NCI-H460 (cell line): ENCODE measurements at regions not wholly inside any gene's neighbourhood (a gene's known extent, or its start where the extent isn't known, plus 50 kb on each side); places are given as distances from the start of the nearest gene placed in this dataset.
"Not testable (repeated sequence)": the region's sequence is repeated elsewhere in the genome, so short reads cannot be mapped to it uniquely, and the experiment has no call there.

Source experiments
- DNase-seq: peaks from one replicate; pipeline ENCODE4 v3.0.0-alpha.2; 2016; ENCODE audit warnings: low read depth; ENCODE audit errors: extremely low read depth

DNA sequence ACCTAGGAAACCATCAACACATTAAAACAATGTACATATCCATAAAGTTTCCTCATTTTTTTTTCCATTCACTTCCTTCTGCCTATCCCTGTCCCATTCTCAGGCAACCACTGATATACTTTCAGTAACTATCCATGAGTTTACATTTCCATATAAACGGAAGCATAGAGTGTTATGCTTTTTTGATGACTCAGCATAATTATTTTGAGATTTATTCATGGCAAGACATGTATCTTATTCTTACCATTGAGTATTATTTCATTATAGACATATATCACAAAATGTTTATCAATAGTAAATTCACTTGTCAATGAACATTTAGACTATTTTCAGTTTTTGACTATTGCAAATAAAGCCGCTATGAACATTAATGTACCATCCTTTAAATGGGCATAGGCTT lies 1786.8 kb upstream of the ACO1 start:
- DNase-seq = no peak

- DNase-seq = no peak
Observed at GRCh38 chr9:30605936-30606335, 1778.5 kb upstream of the ACO1 start.

DNA sequence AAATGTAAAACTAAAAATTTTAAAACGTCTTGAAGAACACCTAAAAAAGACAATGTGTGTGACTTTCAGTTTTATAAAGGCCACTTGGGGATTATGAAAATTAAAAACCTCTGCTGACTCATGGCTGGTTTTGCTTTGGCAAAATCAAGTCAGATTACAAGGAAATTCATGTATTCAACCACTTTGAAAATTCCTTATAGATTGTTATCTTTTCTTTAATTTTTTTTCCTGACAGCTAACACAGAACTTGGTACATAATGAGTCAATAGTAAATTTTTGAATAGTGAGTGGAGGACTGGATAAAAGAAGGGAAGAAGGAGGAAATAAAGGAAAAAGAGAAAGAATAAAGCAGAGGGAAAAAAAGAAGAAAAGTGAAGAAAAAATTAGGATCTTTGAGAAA lies 1774.7 kb upstream of the ACO1 start:
- no peak for DNase-seq

GRCh38 chr9:30616782-30617181 lies 1767.7 kb upstream of the ACO1 start:
- not testable (repeated sequence) for DNase-seq

- no peak for DNase-seq
Observed at GRCh38 chr9:30622561-30622960, 1761.9 kb upstream of the ACO1 start.

- no peak for DNase-seq
Observed at GRCh38 chr9:30628915-30629567, 1755.4 kb upstream of the ACO1 start.

DNA sequence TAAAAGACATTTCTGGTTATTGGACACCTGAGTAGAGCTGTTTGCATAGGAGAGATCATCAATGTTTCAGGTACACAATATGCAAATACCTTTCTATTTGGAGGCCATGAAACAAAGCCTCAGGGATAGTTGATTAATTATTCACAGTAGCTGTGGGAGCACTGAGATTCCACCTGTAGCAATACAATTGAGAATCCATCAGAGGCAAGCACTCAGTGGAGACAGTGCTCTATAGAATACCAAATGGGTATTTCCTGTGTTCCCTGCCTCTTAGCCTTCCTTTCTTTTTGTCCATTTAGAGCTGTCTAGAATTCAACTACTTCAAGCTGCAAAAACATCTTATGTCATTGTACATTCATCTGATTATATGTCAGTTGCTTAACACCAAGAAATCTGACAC lies 1754.0 kb upstream of the ACO1 start:
- DNase-seq = no peak

DNA sequence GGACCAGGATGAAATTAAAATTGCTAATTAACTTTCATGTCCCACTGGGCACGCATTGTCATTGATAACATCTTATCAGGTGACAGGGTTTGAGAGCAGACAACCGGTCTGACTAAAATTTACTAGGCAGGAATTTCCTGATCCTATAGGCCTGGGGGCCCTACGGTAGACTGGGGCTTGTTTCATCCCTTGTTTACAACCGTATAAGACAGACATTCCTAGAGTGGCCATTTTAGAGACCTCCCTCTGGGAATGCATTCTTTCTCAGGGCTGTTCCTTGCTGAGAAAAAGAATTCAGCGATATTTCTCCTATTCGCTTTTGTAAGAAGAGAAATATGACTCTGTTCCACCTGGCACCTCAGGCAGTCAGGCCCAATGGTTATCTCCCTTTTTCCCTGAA lies 1737.8 kb upstream of the ACO1 start:
- DNase-seq = not testable (repeated sequence)

DNA sequence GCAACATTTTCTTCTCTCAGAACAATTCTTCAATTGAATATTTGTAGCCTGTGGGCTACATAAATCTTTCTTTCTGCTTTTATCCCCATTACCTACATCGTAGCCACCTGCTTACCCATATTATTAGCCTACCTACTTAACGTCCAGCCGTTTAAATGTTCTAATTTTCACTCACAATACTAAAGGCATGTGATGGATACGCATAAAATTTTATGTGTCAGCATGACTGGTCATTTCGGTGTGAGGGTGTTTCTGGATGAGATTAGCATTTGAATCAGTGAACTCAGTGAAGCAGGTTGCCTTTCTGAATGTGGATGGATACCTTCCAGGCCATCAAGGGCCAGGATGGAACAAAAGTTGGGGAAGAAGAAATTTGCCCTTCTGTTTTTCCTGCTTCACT lies 1722.5 kb upstream of the ACO1 start:
- DNase-seq = no peak

- DNase-seq = no peak
Observed at GRCh38 chr9:30670805-30671562, 1713.5 kb upstream of the ACO1 start.

DNA sequence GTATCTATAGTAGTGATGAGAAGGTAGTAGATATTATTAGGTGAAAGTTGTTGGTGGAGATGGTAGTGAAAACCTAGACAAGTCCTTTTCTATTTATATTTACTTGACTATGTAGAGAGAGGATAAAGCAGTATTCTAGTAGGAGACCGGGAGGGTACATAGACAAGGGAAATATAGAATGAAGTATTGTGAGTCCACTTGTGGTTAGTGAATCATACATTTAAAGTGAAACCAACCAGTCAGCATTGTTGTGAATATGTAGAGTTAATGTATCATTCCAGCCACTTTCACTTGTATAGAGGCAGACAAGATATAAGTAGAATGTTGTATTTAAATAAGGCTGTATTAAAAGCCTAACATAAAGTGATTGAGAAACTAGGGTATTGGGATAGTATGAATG lies 1711.3 kb upstream of the ACO1 start:
- DNase-seq = no peak

GRCh38 chr9:30676651-30677050 lies 1707.8 kb upstream of the ACO1 start:
- no peak for DNase-seq

DNA sequence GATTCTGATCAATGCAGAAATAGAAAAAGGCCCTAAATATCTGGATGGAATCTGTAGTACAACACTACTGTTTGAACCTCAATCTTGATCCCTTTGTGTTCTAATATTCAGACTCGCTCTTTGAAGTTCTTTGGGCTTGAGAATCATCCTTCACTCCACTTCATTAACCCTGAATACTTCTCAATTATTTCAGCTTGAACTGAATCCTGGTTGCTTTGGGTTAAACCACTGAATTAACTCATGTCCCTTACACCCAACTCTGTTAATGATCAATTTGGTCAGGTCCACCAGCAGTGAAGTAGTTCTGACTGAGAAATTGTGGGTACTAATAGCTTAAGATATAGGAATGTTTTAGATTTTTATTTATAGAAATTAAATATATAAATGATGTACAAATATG lies 1707.2 kb upstream of the ACO1 start:
- DNase-seq = no peak

DNA sequence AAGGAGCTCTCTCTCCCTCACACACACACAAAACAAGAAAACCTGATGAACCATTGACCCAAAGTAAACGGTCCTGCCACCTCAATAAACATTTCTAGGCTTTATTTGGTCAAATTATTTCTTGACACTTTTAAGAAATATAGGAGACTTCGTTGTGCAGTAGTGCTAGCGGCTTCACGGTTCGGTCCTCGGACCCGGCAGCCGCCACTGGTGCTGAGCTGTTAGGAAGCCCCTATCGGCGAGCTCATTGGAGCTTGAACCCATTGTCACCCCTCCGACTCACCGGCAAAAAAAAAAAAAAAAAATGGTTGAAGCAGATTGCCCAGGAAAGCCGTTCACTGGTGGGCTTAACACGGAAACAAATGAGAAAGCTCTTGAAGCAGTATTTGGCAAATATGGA lies 1695.6 kb upstream of the ACO1 start:
- no peak for DNase-seq

DNA sequence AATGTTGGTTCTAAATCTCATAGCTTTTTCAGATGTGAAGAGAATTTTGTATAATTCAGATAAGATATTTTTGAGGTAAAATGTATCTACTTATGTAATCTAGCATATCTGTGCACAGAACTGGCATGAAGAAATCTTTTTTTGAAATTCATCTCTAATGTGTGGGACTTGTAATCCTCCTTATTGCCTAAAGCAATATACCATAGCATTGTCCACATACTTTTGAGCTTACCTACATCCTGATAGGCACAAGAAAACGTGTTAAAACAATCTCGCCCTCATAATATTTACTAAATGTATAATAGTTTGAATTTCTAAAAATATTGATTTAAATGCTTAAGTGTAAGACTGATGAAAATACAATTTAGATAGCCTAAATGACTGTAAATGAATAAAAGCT lies 1686.5 kb upstream of the ACO1 start:
- no peak for DNase-seq

- DNase-seq = no peak
Observed at GRCh38 chr9:30711591-30711990, 1672.9 kb upstream of the ACO1 start.

DNA sequence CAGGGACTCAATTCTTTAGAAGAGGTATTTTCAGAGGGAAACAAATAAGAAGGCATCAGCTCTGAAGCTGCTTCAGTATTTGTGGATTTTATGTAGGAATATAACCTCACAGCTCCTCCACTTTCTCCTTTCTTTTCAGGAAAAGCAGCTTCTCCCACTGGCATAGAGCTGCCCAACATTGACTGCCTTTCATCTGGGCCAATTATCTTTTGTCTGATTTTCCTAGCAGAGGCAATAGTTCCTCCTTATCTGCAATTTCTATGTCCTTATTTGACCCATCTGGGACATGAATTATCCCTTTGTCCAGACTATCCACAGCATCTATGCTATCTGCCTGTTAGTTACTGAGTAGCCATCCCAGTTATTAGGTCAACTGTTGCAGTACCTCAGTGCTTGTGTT lies 1671.2 kb upstream of the ACO1 start:
- no peak for DNase-seq

- no peak for DNase-seq
Observed at GRCh38 chr9:30714389-30714788, 1670.1 kb upstream of the ACO1 start.

- DNase-seq = no peak
Observed at GRCh38 chr9:30718483-30718882, 1666.0 kb upstream of the ACO1 start.

DNA sequence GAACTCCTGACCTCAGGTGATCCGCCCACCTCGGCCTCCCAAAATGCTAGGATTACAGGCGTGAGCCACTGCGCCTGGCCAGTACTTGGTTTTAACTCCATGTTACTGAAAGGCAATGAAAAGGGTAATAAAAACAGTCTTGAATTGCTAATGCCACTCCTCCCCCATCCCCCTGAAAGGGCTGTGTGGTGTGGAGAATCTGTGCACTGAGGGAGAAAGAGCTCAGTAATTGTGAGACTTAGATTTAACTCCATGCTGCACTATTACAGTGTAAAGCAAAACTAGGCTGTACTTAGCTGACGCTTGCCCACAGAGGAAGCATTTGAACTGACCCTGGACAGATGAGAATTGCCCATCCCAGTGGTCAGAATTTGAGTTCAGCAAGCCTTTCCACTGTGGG lies 1662.4 kb upstream of the ACO1 start:
- DNase-seq = no peak

DNA sequence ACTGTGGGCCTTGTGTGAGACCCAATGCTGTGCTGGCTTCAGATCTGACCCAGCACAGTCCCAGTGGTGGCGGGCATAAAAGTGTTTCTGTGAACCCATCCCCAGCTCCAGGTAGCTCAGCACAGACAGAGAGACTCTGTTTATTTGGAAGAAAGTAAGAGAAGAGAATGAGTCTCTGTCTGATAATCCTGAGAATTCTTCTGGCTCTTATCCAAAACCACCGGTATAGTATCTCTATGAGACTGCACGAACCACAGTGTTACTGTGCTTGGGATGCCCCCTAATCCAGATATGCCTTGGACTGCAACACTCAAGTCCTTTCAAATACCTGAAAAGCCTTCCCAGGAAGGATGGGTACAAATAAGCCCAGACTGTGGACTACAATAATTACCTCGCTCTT lies 1660.8 kb upstream of the ACO1 start:
- no peak for DNase-seq

GRCh38 chr9:30732060-30732459 lies 1652.4 kb upstream of the ACO1 start:
- DNase-seq = no peak

- DNase-seq = no peak
Observed at GRCh38 chr9:30744871-30745270, 1639.6 kb upstream of the ACO1 start.
